ENCODE measurements at regions not wholly inside any gene's neighbourhood (a gene's known extent, or its start where the extent isn't known, plus 50 kb on each side); places are given as distances from the start of the nearest gene placed in this dataset. TPM values are rescaled to one million over a fixed set of nuclear protein-coding genes. Genes with fewer than 3 reads are reported as not detected.
"Not testable (repeated sequence)": the region's sequence is repeated elsewhere in the genome, so short reads cannot be mapped to it uniquely, and the experiment has no call there.

- DNase-seq (ENCODE audit: low read depth in 2 of 3, low spot score in 2 of 3) = not testable (repeated sequence)
These were observed 137.5 kb upstream of the TP53TG3D start for GRCh38 chr16:32115562-32115961.

GRCh38 chr16:32116080-32116479 lies 137.0 kb upstream of the TP53TG3D start:
- DNase-seq (ENCODE audit: low read depth in 2 of 3, low spot score in 2 of 3) = peak in 1 of 3 donors; percentile 4

- DNase-seq (ENCODE audit: low read depth in 2 of 3, low spot score in 2 of 3) = not testable (repeated sequence)
These were observed 136.6 kb upstream of the TP53TG3D start for GRCh38 chr16:32116533-32116932.

GRCh38 chr16:32120372-32120771 lies 132.7 kb upstream of the TP53TG3D start:
- DNase-seq (ENCODE audit: low read depth in 2 of 3, low spot score in 2 of 3) = not testable (repeated sequence)

- not testable (repeated sequence) for DNase-seq (ENCODE audit: low read depth in 2 of 3, low spot score in 2 of 3)
These were observed 132.3 kb upstream of the TP53TG3D start for GRCh38 chr16:32120779-32121178.

- DNase-seq (ENCODE audit: low read depth in 2 of 3, low spot score in 2 of 3) = not testable (repeated sequence)
These were observed 131.7 kb upstream of the TP53TG3D start for GRCh38 chr16:32121273-32121900.

GRCh38 chr16:32152434-32152833 lies 100.7 kb upstream of the TP53TG3D start:
- DNase-seq (ENCODE audit: low read depth in 2 of 3, low spot score in 2 of 3) = not testable (repeated sequence)

- DNase-seq (ENCODE audit: low read depth in 2 of 3, low spot score in 2 of 3) = not testable (repeated sequence)
These were observed 65.0 kb upstream of the TP53TG3D start for GRCh38 chr16:32187918-32188669.

GRCh38 chr16:32202585-32202984 lies 50.5 kb upstream of the TP53TG3D start:
- DNase-seq (ENCODE audit: low read depth in 2 of 3, low spot score in 2 of 3) = not testable (repeated sequence)

Small RNA genes lying in the stretch of these regions (small RNA-seq; reads per million reads assigned to genes)
- gene AC133485.4 (not detected), gene AC142381.2 (not detected), gene IGHV1OR16-3 (not detected), gene IGHV3OR16-9 (not detected)

Data from hematopoietic multipotent progenitor cell (in vitro differentiated cells).